ENCODE measurements at regions not wholly inside any gene's neighbourhood (a gene's known extent, or its start where the extent isn't known, plus 50 kb on each side); places are given as distances from the start of the nearest gene placed in this dataset.

DNA sequence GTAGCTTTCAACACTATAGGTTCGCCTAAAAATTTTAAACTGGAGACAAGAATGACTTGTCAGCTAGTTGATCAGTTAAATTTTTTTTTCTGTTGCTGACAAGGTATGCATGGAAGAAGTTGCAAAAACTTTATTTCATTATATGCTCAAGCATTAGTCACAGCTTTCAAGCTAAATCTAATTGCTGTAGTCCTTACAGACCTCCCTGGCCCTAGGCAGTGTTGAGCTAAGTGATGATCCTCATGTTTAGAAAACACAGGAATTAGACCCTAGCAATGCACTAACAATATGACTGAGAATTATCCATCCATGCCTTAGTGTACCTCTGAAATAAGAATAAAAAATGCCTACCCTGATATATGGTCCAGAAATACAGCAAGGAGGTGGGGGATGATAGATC is 253.4 kb downstream of the SP3 start:
- TF ChIP-seq, protein P1, sequence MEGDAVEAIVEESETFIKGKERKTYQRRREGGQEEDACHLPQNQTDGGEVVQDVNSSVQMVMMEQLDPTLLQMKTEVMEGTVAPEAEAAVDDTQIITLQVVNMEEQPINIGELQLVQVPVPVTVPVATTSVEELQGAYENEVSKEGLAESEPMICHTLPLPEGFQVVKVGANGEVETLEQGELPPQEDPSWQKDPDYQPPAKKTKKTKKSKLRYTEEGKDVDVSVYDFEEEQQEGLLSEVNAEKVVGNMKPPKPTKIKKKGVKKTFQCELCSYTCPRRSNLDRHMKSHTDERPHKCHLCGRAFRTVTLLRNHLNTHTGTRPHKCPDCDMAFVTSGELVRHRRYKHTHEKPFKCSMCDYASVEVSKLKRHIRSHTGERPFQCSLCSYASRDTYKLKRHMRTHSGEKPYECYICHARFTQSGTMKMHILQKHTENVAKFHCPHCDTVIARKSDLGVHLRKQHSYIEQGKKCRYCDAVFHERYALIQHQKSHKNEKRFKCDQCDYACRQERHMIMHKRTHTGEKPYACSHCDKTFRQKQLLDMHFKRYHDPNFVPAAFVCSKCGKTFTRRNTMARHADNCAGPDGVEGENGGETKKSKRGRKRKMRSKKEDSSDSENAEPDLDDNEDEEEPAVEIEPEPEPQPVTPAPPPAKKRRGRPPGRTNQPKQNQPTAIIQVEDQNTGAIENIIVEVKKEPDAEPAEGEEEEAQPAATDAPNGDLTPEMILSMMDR (IDR thresholded peaks at IDR 0.05; ENCODE audit: low read depth, low read length), result no peak
- Histone ChIP-seq H3K4me3 (no peak overlapping the region), H3K9me3 (ENCODE audit: low read depth) (no peaks in the 10 kb centered on the region), H3K27ac (no peak overlapping the region), H3K36me3 (no peaks in the 10 kb centered on the region), H3K27me3 (no peaks in the 10 kb centered on the region), H3K4me1 (ENCODE audit: low read depth) (no peaks in the 10 kb centered on the region)
- no peak for DNase-seq (ENCODE audit: low read depth in 1 of 2, low spot score in 1 of 2)

- H3K4me3 ChIP-seq, result no peak overlapping the region
- H3K4me1 ChIP-seq (ENCODE audit: low read depth), result no peaks in the 10 kb centered on the region
- H3K27ac ChIP-seq, result no peak overlapping the region
- no peaks in the 10 kb centered on the region for H3K9me3 ChIP-seq (ENCODE audit: low read depth)
- no peak for DNase-seq (ENCODE audit: low read depth in 1 of 2, low spot score in 1 of 2)
- TF ChIP-seq, protein P1 (IDR thresholded peaks at IDR 0.05; ENCODE audit: low read depth, low read length), result no peak
- H3K36me3 ChIP-seq, result no peaks in the 10 kb centered on the region
- H3K27me3 ChIP-seq, result no peaks in the 10 kb centered on the region
These were observed 251.1 kb downstream of the SP3 start for GRCh38 chr2:173713904-173714555.

DNA sequence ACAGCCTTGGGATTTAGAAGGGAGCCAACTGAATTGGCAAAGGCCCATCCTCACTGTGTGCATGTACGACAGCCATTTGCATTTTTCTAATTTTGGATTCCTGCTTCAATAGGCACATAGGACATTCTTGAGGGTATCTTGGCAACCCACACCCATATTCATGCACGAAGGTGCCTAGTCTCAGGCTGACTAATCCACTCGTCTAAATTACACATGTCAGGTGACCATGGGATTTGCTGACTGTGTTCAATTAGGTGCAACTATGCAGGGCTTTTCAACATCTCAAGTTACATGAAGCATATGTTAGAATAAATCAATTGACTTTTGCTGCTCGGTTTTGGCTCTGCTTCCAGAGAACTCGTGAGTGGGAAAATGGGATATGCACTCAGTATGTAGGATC is 249.7 kb downstream of the SP3 start:
- no peak for DNase-seq (ENCODE audit: low read depth in 1 of 2, low spot score in 1 of 2)

DNA sequence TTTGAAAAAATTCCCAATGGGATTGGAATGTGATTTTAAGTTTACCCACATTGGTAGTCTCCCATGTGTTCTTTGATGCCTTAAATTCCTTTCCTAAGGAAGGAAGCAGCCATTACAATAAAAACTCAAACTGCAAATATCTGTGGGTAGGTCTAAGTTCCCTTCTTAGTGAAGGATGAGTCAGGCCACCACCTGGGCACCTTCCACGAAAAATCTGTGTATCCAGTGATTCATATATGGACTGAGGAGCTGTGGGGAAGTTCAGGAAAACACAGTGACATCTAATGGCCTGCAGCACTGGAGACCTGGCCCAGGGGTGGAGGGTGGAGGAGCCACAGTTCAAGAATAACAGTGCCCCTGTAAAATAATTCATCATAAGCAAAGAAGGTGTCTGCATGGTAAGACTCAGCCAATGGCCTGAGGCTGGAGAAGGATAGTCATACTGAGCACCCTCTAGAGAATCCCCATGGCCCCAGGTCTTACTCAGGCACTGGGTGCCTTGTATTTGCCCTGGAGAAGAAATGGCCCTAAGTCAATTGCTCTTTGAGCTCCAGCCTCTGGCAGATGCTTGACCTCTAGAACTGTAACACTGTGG is 248.6 kb downstream of the SP3 start:
- DNase-seq (ENCODE audit: low read depth in 1 of 2, low spot score in 1 of 2), result no peak
- H3K4me1 ChIP-seq (ENCODE audit: low read depth), result no peaks in the 10 kb centered on the region
- no peak overlapping the region for H3K27ac ChIP-seq
- TF ChIP-seq, protein P1 (IDR thresholded peaks at IDR 0.05; ENCODE audit: low read depth, low read length), result no peak
- H3K4me3 ChIP-seq, result no peak overlapping the region
- H3K27me3 ChIP-seq, result no peaks in the 10 kb centered on the region
- H3K9me3 ChIP-seq (ENCODE audit: low read depth), result no peaks in the 10 kb centered on the region
- no peaks in the 10 kb centered on the region for H3K36me3 ChIP-seq

More for the DNA sequence above, 249.7 kb downstream of the SP3 start:
- no peaks in the 10 kb centered on the region for H3K36me3 ChIP-seq
- no peaks in the 10 kb centered on the region for H3K4me1 ChIP-seq (ENCODE audit: low read depth)
- TF ChIP-seq, protein P1 (IDR thresholded peaks at IDR 0.05; ENCODE audit: low read depth, low read length), result no peak
- H3K9me3 ChIP-seq (ENCODE audit: low read depth), result no peaks in the 10 kb centered on the region
- no peak overlapping the region for H3K4me3 ChIP-seq
- H3K27ac ChIP-seq, result no peak overlapping the region
- no peaks in the 10 kb centered on the region for H3K27me3 ChIP-seq

DNA sequence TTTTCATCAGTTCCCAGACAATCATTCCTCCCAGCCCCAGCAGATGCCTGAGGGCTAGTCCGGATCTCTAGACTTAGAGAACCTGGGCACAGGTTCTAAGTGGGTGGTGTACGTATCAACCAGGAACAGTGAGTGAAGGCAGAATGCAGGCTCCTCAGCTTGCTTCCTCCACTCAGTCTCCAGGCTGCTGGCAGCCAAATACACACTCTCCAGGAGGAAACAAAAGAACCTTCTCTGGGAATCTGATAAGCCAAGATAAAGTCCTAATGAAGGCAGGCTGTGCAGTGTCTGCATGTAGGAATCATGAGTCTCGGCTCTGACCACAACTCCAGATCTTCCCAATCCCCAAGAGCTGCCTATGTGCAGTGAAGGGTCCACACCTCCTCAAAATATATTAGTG is 245.7 kb downstream of the SP3 start:
- H3K4me1 ChIP-seq (ENCODE audit: low read depth), result no peaks in the 10 kb centered on the region
- no peaks in the 10 kb centered on the region for H3K9me3 ChIP-seq (ENCODE audit: low read depth)
- no peak overlapping the region for H3K4me3 ChIP-seq
- H3K27ac ChIP-seq, result no peak overlapping the region
- no peaks in the 10 kb centered on the region for H3K36me3 ChIP-seq
- no peaks in the 10 kb centered on the region for H3K27me3 ChIP-seq
- peak in 1 of 2 donors; percentile 22 for DNase-seq (ENCODE audit: low read depth in 1 of 2, low spot score in 1 of 2)
- TF ChIP-seq, protein P1 (IDR thresholded peaks at IDR 0.05; ENCODE audit: low read depth, low read length), result no peak

All from cardiac muscle cell (in vitro differentiated cells and primary cell).